IPS-20b (cell line): ENCODE measurements at regions not wholly inside any gene's neighbourhood (a gene's known extent, or its start where the extent isn't known, plus 50 kb on each side); places are given as distances from the start of the nearest gene placed in this dataset.

Source experiments
- H3K27ac ChIP-seq: one replicate; pipeline ENCODE4 v1.5.1; 2013; ENCODE audit warnings: low read length
- H3K27me3 ChIP-seq: 2 replicates; pipeline ENCODE4 v1.6.1; 2013; ENCODE audit warnings: mild to moderate bottlenecking, low read length, inconsistent platforms; ENCODE audit not compliant: insufficient read depth
- H3K36me3 ChIP-seq: 2 replicates; pipeline ENCODE4 v1.6.1; 2013; ENCODE audit warnings: low read depth, mild to moderate bottlenecking, inconsistent platforms, low read length, moderate library complexity; ENCODE audit not compliant: insufficient read depth
- H3K4me1 ChIP-seq: 2 replicates; pipeline ENCODE4 v1.6.1; 2013; ENCODE audit warnings: mild to moderate bottlenecking, control low read depth, inconsistent platforms, low read length, moderate library complexity; ENCODE audit not compliant: insufficient read depth
- H3K4me3 ChIP-seq: 2 replicates; pipeline ENCODE4 v1.5.1; 2013; ENCODE audit warnings: mild to moderate bottlenecking, low read length, inconsistent platforms
- H3K9ac ChIP-seq: 2 replicates; pipeline ENCODE4 v1.6.1; 2013; ENCODE audit warnings: low read depth, mild to moderate bottlenecking, inconsistent platforms, low read length, moderate library complexity
- H3K9me3 ChIP-seq: 2 replicates; pipeline ENCODE4 v1.6.1; 2013; ENCODE audit warnings: mild to moderate bottlenecking, low read depth, low read length, inconsistent platforms; ENCODE audit not compliant: insufficient read depth

DNA sequence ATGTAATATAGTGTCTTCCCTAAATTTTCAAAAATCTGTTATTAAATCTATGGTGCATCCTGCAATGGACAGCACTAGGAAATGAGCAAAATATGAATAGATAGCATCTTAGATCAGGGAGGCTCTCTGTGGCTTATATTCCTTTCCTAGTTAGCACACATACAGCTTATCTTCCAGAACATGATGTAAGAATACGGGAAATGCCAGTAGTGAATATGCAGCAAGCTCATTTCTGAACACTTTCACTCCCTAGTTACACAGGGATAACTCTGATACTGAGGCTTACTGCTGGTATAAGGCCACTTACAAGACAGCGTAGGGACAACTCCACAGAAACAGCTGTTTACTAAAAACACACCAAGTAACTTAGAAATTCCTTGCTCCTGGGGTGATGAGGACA, 297.3 kb upstream of the SMARCA2 start:
- Histone ChIP-seq H3K4me3 (no peak overlapping the region), H3K9ac (no peak overlapping the region), H3K27me3 (no peaks in the 10 kb centered on the region), H3K9me3 (no peaks in the 10 kb centered on the region), H3K27ac (no peak overlapping the region), H3K4me1 (no peaks in the 10 kb centered on the region), H3K36me3 (no peaks in the 10 kb centered on the region)

DNA sequence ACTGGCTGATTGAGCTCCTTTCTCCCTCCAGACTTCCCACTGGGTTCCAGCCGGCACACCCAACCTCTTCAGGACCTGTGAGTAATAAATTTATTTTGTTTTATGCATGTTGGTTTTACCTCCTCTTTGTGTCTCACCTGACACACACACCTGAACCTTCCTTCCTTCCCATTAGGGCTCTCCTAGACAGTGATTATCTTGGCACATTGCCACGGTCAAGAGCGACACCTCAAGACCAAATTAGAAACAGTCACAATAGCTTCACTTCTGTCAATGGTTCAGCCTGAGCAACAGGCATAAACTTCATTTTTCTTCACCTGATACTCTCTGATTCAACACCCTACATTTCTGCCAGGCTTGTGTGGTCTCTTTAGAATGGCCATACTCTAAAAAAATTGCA, 296.3 kb upstream of the SMARCA2 start:
- H3K27me3 ChIP-seq: no peaks in the 10 kb centered on the region
- no peaks in the 10 kb centered on the region for H3K9me3 ChIP-seq
- no peaks in the 10 kb centered on the region for H3K36me3 ChIP-seq
- H3K4me3 ChIP-seq: no peak overlapping the region
- no peak overlapping the region for H3K9ac ChIP-seq
- H3K27ac ChIP-seq: no peak overlapping the region
- H3K4me1 ChIP-seq: no peaks in the 10 kb centered on the region

DNA sequence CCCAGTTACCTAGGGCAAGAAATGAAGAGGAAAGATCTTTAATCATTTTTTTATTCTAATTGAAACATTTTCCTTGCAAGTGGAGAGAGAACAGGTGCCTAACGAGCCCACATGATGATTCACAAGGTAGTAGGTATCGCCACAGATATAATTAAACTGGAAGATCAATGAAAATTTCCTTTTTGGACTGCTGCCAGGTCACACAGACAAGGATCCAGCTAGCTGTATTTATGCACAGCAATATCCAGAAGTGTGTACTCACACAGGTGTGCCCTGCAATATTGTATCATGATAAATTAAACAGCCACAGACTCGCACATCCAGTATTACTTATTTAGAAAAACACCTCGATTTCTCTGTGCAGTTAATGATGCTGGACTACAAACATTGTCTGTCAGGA, 294.0 kb upstream of the SMARCA2 start:
- H3K4me1 ChIP-seq: no peaks in the 10 kb centered on the region
- no peaks in the 10 kb centered on the region for H3K27me3 ChIP-seq
- H3K4me3 ChIP-seq: no peak overlapping the region
- H3K9ac ChIP-seq: no peak overlapping the region
- no peak overlapping the region for H3K27ac ChIP-seq
- H3K9me3 ChIP-seq: no peaks in the 10 kb centered on the region
- H3K36me3 ChIP-seq: no peaks in the 10 kb centered on the region

- Histone ChIP-seq H3K36me3 (no peaks in the 10 kb centered on the region), H3K4me3 (no peak overlapping the region), H3K27ac (no peak overlapping the region), H3K9ac (no peak overlapping the region), H3K9me3 (no peaks in the 10 kb centered on the region), H3K4me1 (no peaks in the 10 kb centered on the region), H3K27me3 (no peaks in the 10 kb centered on the region)
Measured at GRCh38 chr9:1722404-1722803, 292.7 kb upstream of the SMARCA2 start.

GRCh38 chr9:1723522-1724015, 291.6 kb upstream of the SMARCA2 start:
- Histone ChIP-seq H3K27ac (no peak overlapping the region), H3K36me3 (no peaks in the 10 kb centered on the region), H3K4me1 (no peaks in the 10 kb centered on the region), H3K9ac (no peak overlapping the region), H3K9me3 (no peaks in the 10 kb centered on the region), H3K27me3 (no peaks in the 10 kb centered on the region), H3K4me3 (no peak overlapping the region)

DNA sequence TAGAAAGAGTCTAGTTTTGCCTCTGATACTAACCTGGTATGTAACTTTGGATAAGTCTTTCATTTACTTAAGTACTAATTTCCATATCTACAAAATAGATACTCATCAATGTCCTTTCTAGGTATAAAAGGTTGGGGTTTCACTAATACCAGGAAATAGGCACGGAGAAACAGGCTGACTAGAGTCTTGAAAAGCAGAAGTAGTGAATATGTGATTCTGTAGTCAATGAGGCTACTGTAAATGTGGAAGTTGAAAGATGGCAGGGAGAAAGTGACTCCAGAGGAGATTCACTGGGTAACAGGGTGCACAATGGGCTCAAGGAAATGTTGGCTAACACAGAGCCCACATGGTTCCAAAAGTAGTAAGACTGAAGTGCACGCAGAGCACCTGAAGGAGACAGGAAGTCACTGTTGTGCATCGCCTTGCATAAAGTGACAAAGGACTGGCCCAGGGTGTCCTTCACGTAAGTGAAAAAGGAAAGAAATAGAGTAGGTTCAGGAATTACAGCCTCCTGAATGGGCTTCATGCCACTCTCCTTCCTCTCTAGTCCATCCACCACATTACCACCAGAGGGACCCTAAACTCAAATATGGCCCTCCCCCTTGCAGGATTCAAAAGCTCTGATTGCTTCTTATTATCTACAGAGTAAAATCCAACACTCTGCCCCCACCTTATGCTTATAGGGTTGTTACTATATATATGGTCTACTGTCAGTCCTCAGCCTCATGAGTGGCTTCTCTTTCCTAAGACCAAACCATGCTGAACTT, 288.0 kb upstream of the SMARCA2 start:
- Histone ChIP-seq H3K4me1 (no peaks in the 10 kb centered on the region), H3K27ac (no peak overlapping the region), H3K4me3 (no peak overlapping the region), H3K9ac (no peak overlapping the region), H3K36me3 (no peaks in the 10 kb centered on the region), H3K27me3 (no peaks in the 10 kb centered on the region), H3K9me3 (no peaks in the 10 kb centered on the region)

- Histone ChIP-seq H3K4me3 (no peak overlapping the region), H3K27ac (no peak overlapping the region), H3K9ac (no peak overlapping the region), H3K4me1 (no peaks in the 10 kb centered on the region), H3K36me3 (no peaks in the 10 kb centered on the region), H3K9me3 (no peaks in the 10 kb centered on the region), H3K27me3 (no peaks in the 10 kb centered on the region)
Measured at GRCh38 chr9:1729631-1730030, 285.5 kb upstream of the SMARCA2 start.

GRCh38 chr9:1732670-1733069, 282.5 kb upstream of the SMARCA2 start:
- no peaks in the 10 kb centered on the region for H3K9me3 ChIP-seq
- H3K27me3 ChIP-seq: peaks cover 19% of the 10 kb centered on the region; the same call in 1 of the 2 replicates
- H3K9ac ChIP-seq: no peak overlapping the region
- no peak overlapping the region for H3K4me3 ChIP-seq
- H3K36me3 ChIP-seq: no peaks in the 10 kb centered on the region
- H3K27ac ChIP-seq: no peak overlapping the region
- H3K4me1 ChIP-seq: no peaks in the 10 kb centered on the region

DNA sequence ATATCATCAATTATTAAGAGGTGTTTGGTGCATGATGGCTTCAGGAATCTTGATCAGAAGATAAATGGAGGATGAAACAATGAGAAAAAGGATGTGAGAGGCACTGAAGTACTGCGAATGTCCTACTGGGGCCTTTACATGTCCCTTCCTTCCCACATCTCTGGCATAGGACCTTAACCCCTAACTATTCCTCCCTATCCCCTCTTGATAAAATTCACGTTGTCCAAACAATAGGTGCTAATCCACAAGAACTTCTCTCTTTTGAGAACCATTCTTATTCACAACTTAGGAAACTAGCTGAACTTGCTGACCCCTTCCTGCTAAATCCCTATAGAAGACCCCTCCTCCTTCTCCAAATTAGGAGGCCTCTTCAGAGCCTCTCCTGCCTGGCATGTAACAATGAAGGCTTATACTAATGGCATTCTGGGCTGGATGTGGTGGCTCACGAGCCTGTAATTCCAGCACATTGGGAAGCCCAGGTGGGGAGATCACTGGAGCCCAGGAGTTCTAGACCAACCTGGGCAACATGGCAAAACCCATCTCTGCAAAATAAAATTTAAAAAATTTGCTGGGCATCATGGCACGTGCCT, 276.5 kb upstream of the SMARCA2 start:
- Histone ChIP-seq H3K9me3 (no peaks in the 10 kb centered on the region), H3K9ac (no peak overlapping the region), H3K4me3 (no peak overlapping the region), H3K27me3 (peaks cover 23% of the 10 kb centered on the region; the same call in 1 of the 2 replicates), H3K36me3 (no peaks in the 10 kb centered on the region), H3K4me1 (no peaks in the 10 kb centered on the region), H3K27ac (no peak overlapping the region)

- H3K27ac ChIP-seq: no peak overlapping the region
- no peaks in the 10 kb centered on the region for H3K4me1 ChIP-seq
- H3K27me3 ChIP-seq: no peaks in the 10 kb centered on the region; the same call in 1 of the 2 replicates
- H3K4me3 ChIP-seq: no peak overlapping the region
- no peak overlapping the region for H3K9ac ChIP-seq
- H3K36me3 ChIP-seq: no peaks in the 10 kb centered on the region
- H3K9me3 ChIP-seq: no peaks in the 10 kb centered on the region
Measured at GRCh38 chr9:1743121-1743960, 271.8 kb upstream of the SMARCA2 start.

DNA sequence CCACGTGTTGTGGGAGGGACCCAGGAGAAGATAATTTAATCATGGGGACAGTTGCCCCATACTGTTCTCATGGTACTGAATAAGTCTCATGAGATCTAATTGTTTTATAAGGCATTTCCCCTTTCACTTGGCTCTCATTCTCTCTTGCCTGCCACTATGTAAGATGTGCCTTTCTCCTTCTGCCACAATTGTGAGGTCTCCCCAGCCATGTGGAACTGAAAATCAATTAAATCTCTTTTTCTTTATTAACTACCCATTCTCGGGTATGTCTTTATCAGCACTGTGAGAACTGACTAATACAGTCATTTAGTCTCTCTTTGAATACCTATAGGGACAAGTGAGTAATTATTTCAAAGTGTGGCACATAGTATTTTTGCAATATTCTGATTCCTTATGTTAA, 269.2 kb upstream of the SMARCA2 start:
- Histone ChIP-seq H3K27ac (no peak overlapping the region), H3K27me3 (no peaks in the 10 kb centered on the region; the same call in 1 of the 2 replicates), H3K4me3 (no peak overlapping the region), H3K9me3 (peaks cover 9% of the 10 kb centered on the region; the same call in 1 of the 2 replicates), H3K36me3 (no peaks in the 10 kb centered on the region), H3K9ac (no peak overlapping the region), H3K4me1 (no peaks in the 10 kb centered on the region)
